ENCODE measurements at regions not wholly inside any gene's neighbourhood (a gene's known extent, or its start where the extent isn't known, plus 50 kb on each side); places are given as distances from the start of the nearest gene placed in this dataset.

- TF ChIP-seq POLR2AphosphoS5 (IDR thresholded peaks at IDR 0.05) (no peak), CTCF (IDR thresholded peaks at IDR 0.05) (no peak), POLR2A (IDR thresholded peaks at IDR 0.05) (no peak)
Measured at GRCh38 chr13:105168295-105168694, 1367.2 kb downstream of the EFNB2 start.

All from breast epithelium (tissue), 3 donors.